ENCODE measurements at regions not wholly inside any gene's neighbourhood (a gene's known extent, or its start where the extent isn't known, plus 50 kb on each side); places are given as distances from the start of the nearest gene placed in this dataset.

DNA sequence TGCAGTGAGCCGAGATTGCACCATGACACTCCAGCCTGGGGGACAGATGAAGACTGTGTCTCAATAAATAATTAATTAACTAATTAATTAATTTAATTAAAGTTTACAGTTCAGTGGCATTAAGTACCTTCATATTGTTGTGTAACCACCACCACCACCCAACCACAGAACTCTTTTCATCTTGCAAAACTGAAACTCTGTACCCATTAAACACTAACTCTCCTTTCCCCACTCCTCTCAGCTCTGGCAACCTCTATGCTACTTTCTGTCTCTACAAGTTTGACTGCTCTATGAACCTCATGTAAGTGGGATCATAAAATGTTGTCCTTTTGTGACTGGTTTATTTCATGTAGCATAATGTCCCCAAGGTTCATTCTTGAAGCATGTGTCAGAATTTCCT, 259.3 kb upstream of the MDFIC2 start:
- TF ChIP-seq, protein P1, sequence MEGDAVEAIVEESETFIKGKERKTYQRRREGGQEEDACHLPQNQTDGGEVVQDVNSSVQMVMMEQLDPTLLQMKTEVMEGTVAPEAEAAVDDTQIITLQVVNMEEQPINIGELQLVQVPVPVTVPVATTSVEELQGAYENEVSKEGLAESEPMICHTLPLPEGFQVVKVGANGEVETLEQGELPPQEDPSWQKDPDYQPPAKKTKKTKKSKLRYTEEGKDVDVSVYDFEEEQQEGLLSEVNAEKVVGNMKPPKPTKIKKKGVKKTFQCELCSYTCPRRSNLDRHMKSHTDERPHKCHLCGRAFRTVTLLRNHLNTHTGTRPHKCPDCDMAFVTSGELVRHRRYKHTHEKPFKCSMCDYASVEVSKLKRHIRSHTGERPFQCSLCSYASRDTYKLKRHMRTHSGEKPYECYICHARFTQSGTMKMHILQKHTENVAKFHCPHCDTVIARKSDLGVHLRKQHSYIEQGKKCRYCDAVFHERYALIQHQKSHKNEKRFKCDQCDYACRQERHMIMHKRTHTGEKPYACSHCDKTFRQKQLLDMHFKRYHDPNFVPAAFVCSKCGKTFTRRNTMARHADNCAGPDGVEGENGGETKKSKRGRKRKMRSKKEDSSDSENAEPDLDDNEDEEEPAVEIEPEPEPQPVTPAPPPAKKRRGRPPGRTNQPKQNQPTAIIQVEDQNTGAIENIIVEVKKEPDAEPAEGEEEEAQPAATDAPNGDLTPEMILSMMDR (IDR thresholded peaks at IDR 0.05; ENCODE audit: extremely low read depth in 1 of 2, insufficient read depth in 1 of 2, low read depth in 1 of 2, low read length in 2 of 2) = no peak
- no peak for TF ChIP-seq POLR2A (IDR thresholded peaks at IDR 0.05; ENCODE audit: low read depth, low read length)
- TF ChIP-seq GATA2 (IDR thresholded peaks at IDR 0.05; ENCODE audit: insufficient read depth, insufficient read length, low read depth, low read length) = no peak
- no peak for TF ChIP-seq POLR2AphosphoS5 (IDR thresholded peaks at IDR 0.05; ENCODE audit: insufficient read depth, low read depth, low read length)
- TF ChIP-seq JUN (IDR thresholded peaks at IDR 0.05; ENCODE audit: borderline replicate concordance, insufficient read depth, insufficient read length, low read depth) = no peak
- TF ChIP-seq, protein P2, sequence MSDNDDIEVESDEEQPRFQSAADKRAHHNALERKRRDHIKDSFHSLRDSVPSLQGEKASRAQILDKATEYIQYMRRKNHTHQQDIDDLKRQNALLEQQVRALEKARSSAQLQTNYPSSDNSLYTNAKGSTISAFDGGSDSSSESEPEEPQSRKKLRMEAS (IDR thresholded peaks at IDR 0.05; ENCODE audit: insufficient read depth, insufficient read length) = no peak
- TF ChIP-seq MYC (IDR thresholded peaks at IDR 0.05; ENCODE audit: low read depth, low read length) = no peak
- TF ChIP-seq EZH2 (IDR thresholded peaks at IDR 0.05; ENCODE audit: borderline replicate concordance, low read depth, low read length, severe bottlenecking) = no peak

Data from endothelial cell of umbilical vein (primary cell).